T-cell (primary cell): ENCODE measurements at regions not wholly inside any gene's neighbourhood (a gene's known extent, or its start where the extent isn't known, plus 50 kb on each side); places are given as distances from the start of the nearest gene placed in this dataset.

Experiments
- ATAC-seq, 4 experiments: fragments of 200-7000 bp in 3 of 4; fragments of 150-1000 bp in 1 of 4; cut with Tn5 transposase; replicated peaks in 1 of 4; 1 replicate in 3 of 4; 2 replicates in 1 of 4; pipeline ENCODE4 v1.10.0; 2021; ENCODE audit warnings: moderate library complexity in 3 of 4, mild to moderate bottlenecking in 2 of 4, moderate number of reproducible peaks in 1 of 4
- CTCF ChIA-PET, 2 donors: fragments of 300-600 bp; sonication (Branson Sonifier 250); formaldehyde crosslinking; loops; one replicate each; lab custom pipeline; 2022; ENCODE audit warnings: antibody characterized with exemption in 2 of 2; lab: Charles Lee
- POLR2A ChIA-PET, 2 donors: fragments of 300-600 bp; sonication (Branson Sonifier 250); formaldehyde crosslinking; loops; one replicate each; lab custom pipeline; 2022; ENCODE audit warnings: antibody characterized with exemption in 2 of 2; lab: Charles Lee
- DNase-seq, 35 experiments: peaks; one replicate each; pipeline versions ENCODE4 v3.0.0 to v3.0.0-alpha.2; 2013 to 2023
- H3K27ac ChIP-seq: one replicate; pipeline ENCODE4 v1.5.1; 2013; ENCODE audit warnings: low read length
- H3K27me3 ChIP-seq, 2 experiments: replicated peaks in 1 of 2; 1 replicate in 1 of 2; 2 replicates in 1 of 2; pipeline versions ENCODE4 v1.6.1 to v1.7.0; 2013; ENCODE audit warnings: low read length in 1 of 2, mixed read lengths in 1 of 2; ENCODE audit not compliant: control insufficient read depth in 2 of 2, insufficient read depth in 2 of 2; ENCODE audit errors: extremely low read depth in 1 of 2
- H3K36me3 ChIP-seq, 2 donors: 1 replicate in 1 of 2; 2 replicates in 1 of 2; pipeline versions ENCODE4 v1.6.1 to v1.7.0; 2013; ENCODE audit warnings: low read length in 1 of 2; ENCODE audit not compliant: control insufficient read depth in 2 of 2, insufficient read depth in 1 of 2; ENCODE audit errors: extremely low read depth in 1 of 2
- H3K4me1 ChIP-seq, 2 experiments: 1 replicate in 1 of 2; 2 replicates in 1 of 2; pipeline versions ENCODE4 v1.6.1 to v1.7.0; 2013; ENCODE audit warnings: low read length in 2 of 2, mixed read lengths in 1 of 2; ENCODE audit not compliant: insufficient read depth in 2 of 2, control insufficient read depth in 1 of 2; ENCODE audit errors: extremely low read depth in 1 of 2
- H3K4me3 ChIP-seq, 2 donors: 1 replicate in 1 of 2; 2 replicates in 1 of 2; pipeline versions ENCODE4 v1.5.1 to v1.7.0; 2013; ENCODE audit warnings: mild to moderate bottlenecking in 2 of 2, low read length in 1 of 2, moderate library complexity in 1 of 2; ENCODE audit not compliant: control insufficient read depth in 1 of 2; ENCODE audit errors: extremely low read depth in 1 of 2
- H3K9me3 ChIP-seq: 2 replicates; pipeline ENCODE4 v1.7.0; 2013
- H3K27ac Mint-ChIP-seq, 2 donors: one replicate each; pipeline ENCODE4 v1.8.0; 2020 to 2021; ENCODE audit warnings: mild to moderate bottlenecking in 2 of 2, mixed read lengths in 2 of 2
- H3K27me3 Mint-ChIP-seq, 2 donors: one replicate each; pipeline ENCODE4 v1.8.0; 2021 to 2022; ENCODE audit warnings: mixed read lengths in 2 of 2
- H3K36me3 Mint-ChIP-seq: one replicate; pipeline ENCODE4 v1.8.0; 2021; ENCODE audit warnings: mixed read lengths
- H3K4me1 Mint-ChIP-seq, 3 donors: one replicate each; pipeline ENCODE4 v1.8.0; 2020 to 2022; ENCODE audit warnings: mixed read lengths in 3 of 3, mild to moderate bottlenecking in 1 of 3
- H3K4me3 Mint-ChIP-seq, 3 donors: one replicate each; pipeline ENCODE4 v1.8.0; 2020 to 2022; ENCODE audit warnings: mild to moderate bottlenecking in 3 of 3, mixed read lengths in 3 of 3, moderate library complexity in 3 of 3
- H3K9me3 Mint-ChIP-seq, 3 donors: one replicate each; pipeline ENCODE4 v1.8.0; 2020 to 2022; ENCODE audit warnings: mixed read lengths in 3 of 3
- WGBS: methylation state at CpG from one replicate; pipeline ENCODE4 v1.1.5; 2013; ENCODE audit warnings: missing lambda C conversion rate; ENCODE audit not compliant: insufficient coverage; 5-methylcytosine and 5-hydroxymethylcytosine counted together

- no CpG with 5 or more reads among the region's 4 CpGs for WGBS
- Mint-ChIP-seq H3K4me1 (no peaks in the 10 kb centered on the region), H3K27ac (no peak overlapping the region), H3K36me3 (no peaks in the 10 kb centered on the region), H3K9me3 (peaks cover 0 to 10% (median 7%) of the 10 kb centered on the region in 3 donors), H3K4me3 (no peak overlapping the region), H3K27me3 (no peaks in the 10 kb centered on the region)
- Histone ChIP-seq H3K4me3 (no peak overlapping the region), H3K27me3 (no peaks in the 10 kb centered on the region), H3K27ac (no peak overlapping the region), H3K36me3 (no peaks in the 10 kb centered on the region), H3K4me1 (no peaks in the 10 kb centered on the region), H3K9me3 (no peaks in the 10 kb centered on the region)
- ChIA-PET POLR2A (interaction anchor here in 1 of 2 donors (0.7 kb wide), 1 partner anchor 155 kb away, joined by 3 read pairs; no protein-coding TSS in a partner anchor), CTCF (no interaction called here)
- ATAC-seq (no peak), DNase-seq (no peak)
Measured at GRCh38 chr13:34207334-34207733, 389.4 kb downstream of the RFC3 start.

GRCh38 chr13:34207872-34208271, 389.9 kb downstream of the RFC3 start:
- Histone ChIP-seq H3K27me3 (no peaks in the 10 kb centered on the region), H3K27ac (no peak overlapping the region), H3K4me3 (no peak overlapping the region), H3K9me3 (no peaks in the 10 kb centered on the region), H3K36me3 (no peaks in the 10 kb centered on the region), H3K4me1 (no peaks in the 10 kb centered on the region)
- H3K27me3 Mint-ChIP-seq = no peaks in the 10 kb centered on the region
- H3K9me3 Mint-ChIP-seq = peaks cover 0 to 10% (median 7%) of the 10 kb centered on the region in 3 donors
- CTCF ChIA-PET = no interaction called here
- 100% methylated on average over 2 of the region's 4 CpGs for WGBS
- no peak overlapping the region for H3K27ac Mint-ChIP-seq
- no peaks in the 10 kb centered on the region for H3K4me1 Mint-ChIP-seq
- ATAC-seq (no peak), DNase-seq (no peak)
- H3K4me3 Mint-ChIP-seq = no peak overlapping the region
- no peaks in the 10 kb centered on the region for H3K36me3 Mint-ChIP-seq
- POLR2A ChIA-PET = interaction anchor here (0.6 to 0.7 kb wide), 2 partner anchors 154 to 1612 kb away, joined by 3 read pairs; no protein-coding TSS in a partner anchor

- no peak overlapping the region for H3K27ac Mint-ChIP-seq
- ChIA-PET POLR2A (interaction anchor here in 1 of 2 donors (0.6 kb wide), 1 partner anchor 1612 kb away, joined by 3 read pairs; no protein-coding TSS in a partner anchor), CTCF (no interaction called here)
- no peaks in the 10 kb centered on the region for H3K27me3 ChIP-seq
- H3K4me3 ChIP-seq = no peak overlapping the region
- H3K4me1 Mint-ChIP-seq = no peaks in the 10 kb centered on the region
- H3K27me3 Mint-ChIP-seq = no peaks in the 10 kb centered on the region
- H3K27ac ChIP-seq = no peak overlapping the region
- no peaks in the 10 kb centered on the region for H3K9me3 ChIP-seq
- no peak overlapping the region for H3K4me3 Mint-ChIP-seq
- no CpG with 5 or more reads among the region's 1 CpG for WGBS
- DNase-seq (no peak), ATAC-seq (no peak)
- no peaks in the 10 kb centered on the region for H3K36me3 Mint-ChIP-seq
- H3K36me3 ChIP-seq = no peaks in the 10 kb centered on the region
- peaks cover 0 to 10% (median 7%) of the 10 kb centered on the region in 3 donors for H3K9me3 Mint-ChIP-seq
- H3K4me1 ChIP-seq = no peaks in the 10 kb centered on the region
Measured at GRCh38 chr13:34208336-34208735, 390.4 kb downstream of the RFC3 start.

DNA sequence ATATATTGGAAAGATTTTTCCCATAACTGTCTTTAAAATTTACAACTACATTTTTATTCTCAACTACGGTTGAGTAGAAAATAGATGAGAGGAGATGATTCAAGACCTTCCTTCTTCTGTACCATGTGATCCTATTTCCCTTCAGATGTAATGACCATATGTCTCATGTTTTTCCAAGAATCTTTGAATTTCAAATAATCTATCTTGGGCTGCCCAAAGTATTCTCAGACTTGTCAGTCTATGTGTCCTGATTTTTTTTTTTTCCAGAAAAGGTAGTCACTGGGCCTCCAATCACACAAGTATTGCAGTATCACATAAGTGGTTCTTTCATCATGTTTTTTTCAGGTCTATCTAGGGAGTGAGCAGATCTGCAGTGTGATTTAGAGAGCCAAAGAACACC, 392.4 kb downstream of the RFC3 start:
- H3K4me3 ChIP-seq = no peak overlapping the region
- no peaks in the 10 kb centered on the region for H3K9me3 ChIP-seq
- H3K9me3 Mint-ChIP-seq = peaks cover 2 to 10% (median 7%) of the 10 kb centered on the region in 3 donors
- DNase-seq (no peak), ATAC-seq (no peak)
- CTCF ChIA-PET = no interaction called here
- H3K27ac Mint-ChIP-seq = no peak overlapping the region
- no peak overlapping the region for H3K4me3 Mint-ChIP-seq
- POLR2A ChIA-PET = no interaction called here
- no CpG with 5 or more reads among the region's 1 CpG for WGBS
- no peaks in the 10 kb centered on the region for H3K36me3 Mint-ChIP-seq
- no peaks in the 10 kb centered on the region for H3K4me1 Mint-ChIP-seq
- H3K27ac ChIP-seq = no peak overlapping the region
- H3K36me3 ChIP-seq = no peaks in the 10 kb centered on the region
- no peaks in the 10 kb centered on the region for H3K27me3 Mint-ChIP-seq
- H3K4me1 ChIP-seq = no peaks in the 10 kb centered on the region
- no peaks in the 10 kb centered on the region for H3K27me3 ChIP-seq

DNA sequence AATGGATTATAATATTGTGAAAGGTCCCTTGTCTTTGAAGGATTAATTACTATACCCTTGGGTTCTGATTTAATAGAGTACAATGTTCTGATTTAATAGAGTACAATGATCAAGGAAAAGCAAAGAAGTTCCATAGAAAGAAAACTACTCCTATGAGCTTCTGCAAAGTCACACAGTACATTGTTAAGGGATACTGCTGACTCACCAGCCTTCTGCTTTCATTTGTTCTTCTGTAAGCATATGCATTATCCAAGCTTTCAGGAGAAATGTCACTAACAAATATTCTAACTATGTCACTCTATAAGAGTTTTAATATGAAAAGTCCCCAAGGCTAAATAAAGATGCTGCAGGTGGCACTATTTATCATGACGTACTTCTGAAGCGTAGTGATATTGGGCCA, 396.7 kb downstream of the RFC3 start:
- H3K9me3 ChIP-seq = no peaks in the 10 kb centered on the region
- H3K4me1 ChIP-seq = no peaks in the 10 kb centered on the region
- H3K27me3 ChIP-seq = no peaks in the 10 kb centered on the region
- ChIA-PET POLR2A (no interaction called here), CTCF (no interaction called here)
- DNase-seq = no peak
- H3K36me3 Mint-ChIP-seq = no peaks in the 10 kb centered on the region
- peaks cover 2 to 15% (median 4%) of the 10 kb centered on the region in 3 donors for H3K9me3 Mint-ChIP-seq
- no peaks in the 10 kb centered on the region for H3K27me3 Mint-ChIP-seq
- ATAC-seq = no peak
- no peaks in the 10 kb centered on the region for H3K4me1 Mint-ChIP-seq
- WGBS = 75% methylated on average over 2 of the region's 2 CpGs
- H3K4me3 Mint-ChIP-seq = no peak overlapping the region
- no peak overlapping the region for H3K4me3 ChIP-seq
- H3K27ac Mint-ChIP-seq = no peak overlapping the region
- H3K27ac ChIP-seq = no peak overlapping the region
- H3K36me3 ChIP-seq = no peaks in the 10 kb centered on the region

DNA sequence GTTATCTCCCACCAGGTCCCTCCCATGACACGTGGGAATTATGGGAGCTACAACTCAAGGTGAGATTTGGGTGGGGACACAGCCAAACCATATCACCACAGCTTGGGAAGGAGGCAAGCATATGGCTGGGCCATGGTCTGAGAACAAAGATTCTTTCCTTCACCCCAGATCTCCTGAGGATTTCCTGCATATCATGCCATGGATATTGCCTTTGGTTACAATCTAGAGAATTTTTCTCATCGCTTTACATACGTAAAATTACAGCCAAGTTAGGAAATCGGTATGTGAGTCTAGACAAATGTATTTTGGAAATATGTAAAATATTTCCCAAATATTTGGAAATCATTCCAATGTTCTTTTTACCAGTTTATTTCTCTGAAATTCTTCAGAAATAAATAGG, 398.3 kb downstream of the RFC3 start:
- no peaks in the 10 kb centered on the region for H3K27me3 ChIP-seq
- no peaks in the 10 kb centered on the region for H3K4me1 Mint-ChIP-seq
- ChIA-PET CTCF (no interaction called here), POLR2A (no interaction called here)
- no peaks in the 10 kb centered on the region for H3K36me3 Mint-ChIP-seq
- H3K9me3 ChIP-seq = no peaks in the 10 kb centered on the region
- H3K4me3 ChIP-seq = no peak overlapping the region
- no peak for DNase-seq
- H3K27ac ChIP-seq = no peak overlapping the region
- no peak overlapping the region for H3K27ac Mint-ChIP-seq
- no CpG with 5 or more reads among the region's 4 CpGs for WGBS
- H3K36me3 ChIP-seq = no peaks in the 10 kb centered on the region
- H3K4me1 ChIP-seq = no peaks in the 10 kb centered on the region
- no peak for ATAC-seq
- H3K9me3 Mint-ChIP-seq = peaks cover 0 to 9% (median 2%) of the 10 kb centered on the region in 3 donors
- no peak overlapping the region for H3K4me3 Mint-ChIP-seq
- no peaks in the 10 kb centered on the region for H3K27me3 Mint-ChIP-seq
